H9 (cell line): ENCODE measurements at regions not wholly inside any gene's neighbourhood (a gene's known extent, or its start where the extent isn't known, plus 50 kb on each side); places are given as distances from the start of the nearest gene placed in this dataset.

Experiments
- DNase-seq: peaks from one replicate; pipeline ENCODE4 v3.0.0-alpha.2; 2017
- H2AFZ ChIP-seq: one replicate; pipeline ENCODE4 v1.6.1; 2013; ENCODE audit warnings: mild to moderate bottlenecking, low read length, control low read depth, moderate library complexity
- H2AK5ac ChIP-seq: 2 replicates; pipeline ENCODE4 v1.6.1; 2013; ENCODE audit warnings: low read length, control low read depth, mixed read lengths; ENCODE audit not compliant: insufficient read length
- H2BK120ac ChIP-seq: one replicate; pipeline ENCODE4 v1.6.1; 2013; ENCODE audit warnings: low read depth, mild to moderate bottlenecking, low read length, control low read depth, inconsistent platforms; ENCODE audit not compliant: poor library complexity, severe bottlenecking
- H2BK12ac ChIP-seq: 2 replicates; pipeline ENCODE4 v1.6.1; 2013; ENCODE audit warnings: low read length, control low read depth, mixed read lengths, low read depth; ENCODE audit not compliant: insufficient read length
- H2BK15ac ChIP-seq: 2 replicates; pipeline ENCODE4 v1.6.1; 2013; ENCODE audit warnings: low read depth, low read length, control low read depth
- H2BK20ac ChIP-seq: one replicate; pipeline ENCODE4 v1.6.1; 2013; ENCODE audit warnings: low read depth, mild to moderate bottlenecking, low read length, control low read depth, inconsistent platforms; ENCODE audit not compliant: poor library complexity, severe bottlenecking
- H2BK5ac ChIP-seq: 2 replicates; pipeline ENCODE4 v1.6.1; 2013; ENCODE audit warnings: low read length, control low read depth, mixed read lengths; ENCODE audit not compliant: insufficient read length
- H3K14ac ChIP-seq: 2 replicates; pipeline ENCODE4 v1.6.1; 2013; ENCODE audit warnings: low read length, control low read depth; ENCODE audit not compliant: insufficient read depth
- H3K18ac ChIP-seq: 2 replicates; pipeline ENCODE4 v1.6.1; 2013; ENCODE audit warnings: low read depth, mild to moderate bottlenecking, mixed read lengths, low read length, control low read depth; ENCODE audit not compliant: insufficient read length
- H3K23ac ChIP-seq: 2 replicates; pipeline ENCODE4 v1.6.1; 2013; ENCODE audit warnings: low read length, control low read depth, mixed read lengths, low read depth; ENCODE audit not compliant: insufficient read length
- H3K23me2 ChIP-seq: 2 replicates; pipeline ENCODE4 v1.6.1; 2013; ENCODE audit warnings: low read depth, mild to moderate bottlenecking, mixed read lengths, low read length, control low read depth; ENCODE audit not compliant: insufficient read length, poor library complexity, severe bottlenecking
- H3K27ac ChIP-seq: 2 replicates; pipeline ENCODE4 v1.5.1; 2013; ENCODE audit warnings: low read length, control low read depth, mixed read lengths, low read depth; ENCODE audit not compliant: insufficient read length
- H3K27me3 ChIP-seq: 2 replicates; pipeline ENCODE4 v1.6.1; 2013; ENCODE audit warnings: low read length, control low read depth, inconsistent platforms; ENCODE audit not compliant: insufficient read depth
- H3K4ac ChIP-seq: 2 replicates; pipeline ENCODE4 v1.6.1; 2013; ENCODE audit warnings: low read depth, mild to moderate bottlenecking, control low read depth, inconsistent platforms, low read length, moderate library complexity
- H3K4me1 ChIP-seq: 2 replicates; pipeline ENCODE4 v1.6.1; 2013; ENCODE audit warnings: low read length, control low read depth, inconsistent platforms; ENCODE audit not compliant: insufficient read depth
- H3K4me2 ChIP-seq: 2 replicates; pipeline ENCODE4 v1.6.1; 2013; ENCODE audit warnings: low read length, control low read depth, mixed read lengths; ENCODE audit not compliant: insufficient read length, insufficient read depth
- H3K56ac ChIP-seq: 2 replicates; pipeline ENCODE4 v1.6.1; 2013; ENCODE audit warnings: low read depth, mild to moderate bottlenecking, mixed read lengths, low read length, control low read depth; ENCODE audit not compliant: insufficient read length
- H3K79me1 ChIP-seq: 2 replicates; pipeline ENCODE4 v1.6.1; 2013; ENCODE audit warnings: low read depth, mild to moderate bottlenecking, moderate library complexity, low read length, control low read depth, inconsistent platforms; ENCODE audit not compliant: insufficient read depth, poor library complexity, severe bottlenecking
- H3K79me2 ChIP-seq: 2 replicates; pipeline ENCODE4 v1.6.1; 2013; ENCODE audit warnings: low read length, control low read depth, inconsistent platforms; ENCODE audit not compliant: insufficient read depth
- H3K9ac ChIP-seq: 2 replicates; pipeline ENCODE4 v1.6.1; 2013; ENCODE audit warnings: low read length, control low read depth, mixed read lengths; ENCODE audit not compliant: insufficient read length; ENCODE audit errors: extremely low read depth
- H3K9me3 ChIP-seq: one replicate; pipeline ENCODE4 v1.6.1; 2013; ENCODE audit warnings: low read depth, low read length, inconsistent platforms; ENCODE audit not compliant: control insufficient read depth
- H3T11ph ChIP-seq: one replicate; pipeline ENCODE4 v1.6.1; 2013; ENCODE audit warnings: mild to moderate bottlenecking, low read length, control low read depth, inconsistent platforms
- H4K20me1 ChIP-seq: one replicate; pipeline ENCODE4 v1.6.1; 2013; ENCODE audit not compliant: control insufficient read depth, insufficient read length, insufficient read depth
- H4K5ac ChIP-seq: 2 replicates; pipeline ENCODE4 v1.6.1; 2013; ENCODE audit warnings: low read depth, mild to moderate bottlenecking, mixed read lengths, low read length, control low read depth; ENCODE audit not compliant: insufficient read length
- H4K8ac ChIP-seq: replicated peaks from 2 replicates; pipeline ENCODE4 v1.6.1; 2013; ENCODE audit warnings: low read length, control low read depth, mixed read lengths, low read depth; ENCODE audit not compliant: insufficient read length
- H4K91ac ChIP-seq: 2 replicates; pipeline ENCODE4 v1.6.1; 2013; ENCODE audit warnings: low read depth, mild to moderate bottlenecking, moderate library complexity, mixed read lengths, low read length, control low read depth; ENCODE audit not compliant: insufficient read length
- H3K27ac Mint-ChIP-seq, 3 experiments: 2 replicates in 2 of 3; 3 replicates in 1 of 3; pipeline ENCODE4 v1.8.0; 2020 to 2021; ENCODE audit warnings: mixed read lengths in 3 of 3, mild to moderate bottlenecking in 1 of 3, moderate library complexity in 1 of 3
- H3K27me3 Mint-ChIP-seq: 2 replicates; pipeline ENCODE4 v1.8.0; 2021; ENCODE audit warnings: low read depth, mild to moderate bottlenecking, moderate library complexity, mixed read lengths
- H3K36me3 Mint-ChIP-seq, 3 experiments: 2 replicates in 2 of 3; 3 replicates in 1 of 3; pipeline ENCODE4 v1.8.0; 2020 to 2021; ENCODE audit warnings: low read depth in 3 of 3, mixed read lengths in 3 of 3; ENCODE audit not compliant: insufficient read depth in 1 of 3
- H3K4me1 Mint-ChIP-seq, 2 experiments: 2 replicates each; pipeline ENCODE4 v1.8.0; 2020; ENCODE audit warnings: mixed read lengths in 2 of 2
- H3K4me3 Mint-ChIP-seq, 2 experiments: 2 replicates in 1 of 2; 3 replicates in 1 of 2; pipeline ENCODE4 v1.8.0; 2020 to 2021; ENCODE audit warnings: mild to moderate bottlenecking in 2 of 2, mixed read lengths in 2 of 2, moderate library complexity in 1 of 2
- H3K9me3 Mint-ChIP-seq, 2 experiments: 2 replicates in 1 of 2; 3 replicates in 1 of 2; pipeline ENCODE4 v1.8.0; 2020; ENCODE audit warnings: mild to moderate bottlenecking in 2 of 2, mixed read lengths in 2 of 2, moderate library complexity in 1 of 2
- CTCF ChIP-seq: fragments of 200-600 bp; sonication (generic); conservative IDR thresholded peaks from 3 replicates; pipeline ENCODE4 v1.8.0; 2021; ENCODE audit warnings: antibody characterized with exemption, mild to moderate bottlenecking
- WGBS: extraction: QIAGEN DNeasy Blood & Tissue Kit; methylation state at CpG from one replicate; pipeline ENCODE4 v1.1.7; 2013; ENCODE audit warnings: missing lambda C conversion rate, low lambda C conversion rate, mixed read lengths; ENCODE audit not compliant: insufficient read length; ENCODE audit errors: extremely low coverage; 5-methylcytosine and 5-hydroxymethylcytosine counted together

- H4K5ac ChIP-seq: no peak overlapping the region
- no peak overlapping the region for H4K91ac ChIP-seq
- H4K20me1 ChIP-seq: no peaks in the 10 kb centered on the region
- no peak for TF ChIP-seq CTCF
- Mint-ChIP-seq H3K4me3 (no peak overlapping the region), H3K4me1 (no peaks in the 10 kb centered on the region), H3K9me3 (peaks cover 19 to 79% of the 10 kb centered on the region in 2 experiments), H3K27me3 (peaks cover 4% of the 10 kb centered on the region), H3K27ac (peak overlapping the region in 1 of 3 experiments; percentile 55; a peak in 1 of 7 replicates), H3K36me3 (peaks cover 5 to 38% (median 9%) of the 10 kb centered on the region in 3 experiments; a peak in 6 of 7 replicates)
- no peaks in the 10 kb centered on the region for H3K23me2 ChIP-seq
- H4K8ac ChIP-seq: no peak overlapping the region
- H2AFZ ChIP-seq: no peak overlapping the region
- H3K79me1 ChIP-seq: no peaks in the 10 kb centered on the region
- no peak overlapping the region for H3K9ac ChIP-seq
- no peak overlapping the region for H2AK5ac ChIP-seq
- no peak overlapping the region for H2BK20ac ChIP-seq
- H3K4me1 ChIP-seq: no peaks in the 10 kb centered on the region
- no peak overlapping the region for H3K23ac ChIP-seq
- H3K4ac ChIP-seq: no peak overlapping the region
- H2BK15ac ChIP-seq: no peak overlapping the region
- H2BK5ac ChIP-seq: no peak overlapping the region
- H2BK12ac ChIP-seq: no peak overlapping the region
- DNase-seq: no peak
- no peak overlapping the region for H3K14ac ChIP-seq
- H3T11ph ChIP-seq: no peak overlapping the region
- no peak overlapping the region for H3K4me2 ChIP-seq
- H3K79me2 ChIP-seq: no peaks in the 10 kb centered on the region
- H3K27ac ChIP-seq: no peak overlapping the region
- H3K18ac ChIP-seq: no peak overlapping the region
- H3K27me3 ChIP-seq: no peaks in the 10 kb centered on the region
- WGBS: no CpG with 5 or more reads among the region's 16 CpGs
- peaks cover 87% of the 10 kb centered on the region for H3K9me3 ChIP-seq
- no peak overlapping the region for H2BK120ac ChIP-seq
- no peak overlapping the region for H3K56ac ChIP-seq
Observed at GRCh38 chr1:2918441-2918840, 102.8 kb upstream of the ACTRT2 start.
